GM21528 (cell line): ENCODE measurements at regions not wholly inside any gene's neighbourhood (a gene's known extent, or its start where the extent isn't known, plus 50 kb on each side); places are given as distances from the start of the nearest gene placed in this dataset.
A peak's percentile ranks its signal among the peaks of the same experiment; 100 is the strongest.

Experiments used
- ATAC-seq: cut with Tn5 transposase; IDR thresholded peaks from one replicate; pipeline ENCODE4 v1.9.1; 2021; ENCODE audit warnings: mild to moderate bottlenecking, moderate library complexity; ENCODE audit not compliant: unreplicated experiment, low FRiP score

DNA sequence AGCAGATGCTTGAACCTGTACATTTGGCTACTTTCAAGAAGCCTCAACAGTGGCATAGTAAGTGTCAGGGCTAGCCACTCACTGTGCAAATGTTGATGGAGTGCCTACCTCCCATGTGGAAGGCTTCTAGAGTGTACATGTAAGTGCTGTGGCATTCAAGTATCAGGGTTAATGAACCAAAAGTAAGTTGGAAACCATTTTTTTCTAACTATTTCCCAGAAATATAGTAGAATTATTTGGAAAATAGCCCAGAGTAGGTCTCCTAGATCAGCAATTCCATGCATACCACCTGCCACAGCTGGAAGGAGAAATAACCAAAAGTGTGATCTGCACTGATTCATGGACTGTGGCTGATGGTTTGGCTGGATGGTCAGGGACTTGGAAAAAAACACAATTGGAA lies 53.3 kb downstream of the FOXD1 start:
- ATAC-seq: no peak

DNA sequence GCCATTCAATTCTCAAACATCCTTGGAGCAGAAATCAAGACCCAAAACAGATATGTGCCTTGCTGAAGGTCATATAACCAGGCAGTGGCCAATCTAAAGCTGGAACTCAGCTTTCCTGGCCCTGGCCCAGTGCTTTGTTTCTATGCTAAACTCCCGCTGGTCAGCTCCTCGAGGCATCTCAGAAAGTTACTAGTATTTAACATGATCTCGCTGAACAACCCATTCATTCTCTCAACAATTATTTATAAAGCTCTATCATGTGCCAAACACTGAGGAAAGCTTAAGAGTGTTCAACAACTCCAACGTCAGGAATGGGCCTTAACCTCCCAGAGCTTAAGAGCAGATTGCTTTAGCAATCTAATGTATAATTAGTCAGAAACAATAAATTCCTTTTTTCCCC lies 54.0 kb downstream of the FOXD1 start:
- no peak for ATAC-seq

DNA sequence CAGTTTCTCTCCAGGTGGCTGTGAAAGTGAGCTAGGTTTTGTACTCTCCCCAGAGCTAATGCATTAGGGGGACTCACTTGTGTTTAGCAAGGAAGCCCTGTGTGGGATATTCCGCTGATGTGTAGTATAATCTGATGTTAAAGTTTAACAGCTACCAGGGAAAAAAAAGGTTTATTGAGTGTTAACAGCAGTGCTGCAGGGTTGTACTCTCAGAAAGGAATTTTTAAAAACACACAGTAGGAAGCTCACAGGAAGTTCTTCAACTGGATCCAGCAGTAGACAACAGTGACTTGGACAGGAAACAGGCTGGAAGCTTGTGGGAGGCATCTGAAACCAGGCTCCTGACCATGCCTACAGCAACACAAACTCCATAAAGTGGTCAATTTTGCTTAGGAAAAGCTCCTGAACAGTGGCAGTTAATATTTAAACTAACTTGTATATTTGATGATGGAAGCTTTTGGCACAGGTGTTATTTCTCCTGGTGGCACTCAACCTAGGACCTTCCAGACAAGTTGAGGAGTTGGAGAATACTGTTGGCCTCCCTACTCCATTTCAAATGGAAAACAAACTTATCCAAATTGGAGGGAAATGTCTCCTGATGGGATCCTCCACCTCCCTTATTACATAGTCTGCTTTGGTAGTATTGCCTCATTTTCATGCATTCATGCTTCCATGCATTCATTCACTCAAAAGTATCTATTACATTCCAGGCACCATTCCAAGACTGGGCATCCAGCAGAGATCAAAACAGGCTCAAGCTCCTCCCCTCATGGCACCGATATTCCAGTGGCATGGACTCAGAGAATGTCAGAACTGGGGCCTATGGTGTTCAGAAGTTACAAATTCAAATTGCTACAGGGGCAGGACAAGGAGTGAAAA lies 54.7 kb downstream of the FOXD1 start:
- ATAC-seq: no peak

DNA sequence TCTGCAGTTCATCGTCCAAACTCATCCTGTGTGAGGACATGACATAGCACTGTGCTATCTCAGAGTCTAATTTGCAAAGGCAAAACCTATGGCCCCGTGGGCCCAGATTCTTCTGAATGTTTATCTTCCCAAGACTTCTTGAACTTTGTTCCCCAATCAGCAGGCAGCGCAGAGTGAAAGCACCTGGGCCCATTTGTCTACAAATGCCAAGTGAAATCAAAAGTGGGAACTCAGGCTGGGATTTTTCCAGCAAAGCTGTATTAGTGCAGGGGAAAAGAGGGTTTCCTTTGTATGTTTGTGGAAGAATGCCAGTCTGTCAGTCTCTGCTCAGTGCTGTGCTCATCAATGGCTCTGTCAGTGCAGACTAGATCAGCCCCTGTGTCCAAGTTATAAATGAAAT lies 55.8 kb downstream of the FOXD1 start:
- no peak for ATAC-seq

DNA sequence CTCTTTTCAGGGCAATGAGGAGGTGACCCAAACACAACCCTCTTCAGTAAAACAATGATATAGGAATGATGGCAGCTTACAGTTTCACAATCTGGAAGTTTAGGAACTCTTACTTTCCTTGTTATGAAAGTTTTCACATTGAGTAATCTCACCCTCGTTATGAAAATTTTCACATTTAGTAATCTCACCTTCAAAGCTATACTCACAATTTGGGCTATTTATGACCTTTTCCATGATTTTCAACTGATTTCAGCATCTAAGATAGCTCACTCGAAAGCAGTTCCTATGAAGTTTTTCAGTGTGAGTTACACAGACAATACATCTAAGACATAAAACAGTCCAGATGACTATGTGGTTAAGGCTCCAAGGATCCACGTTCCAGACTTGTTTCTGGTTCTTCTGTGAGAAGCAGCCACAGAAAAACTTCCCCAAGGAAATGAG lies 57.1 kb downstream of the FOXD1 start:
- ATAC-seq: no peak

DNA sequence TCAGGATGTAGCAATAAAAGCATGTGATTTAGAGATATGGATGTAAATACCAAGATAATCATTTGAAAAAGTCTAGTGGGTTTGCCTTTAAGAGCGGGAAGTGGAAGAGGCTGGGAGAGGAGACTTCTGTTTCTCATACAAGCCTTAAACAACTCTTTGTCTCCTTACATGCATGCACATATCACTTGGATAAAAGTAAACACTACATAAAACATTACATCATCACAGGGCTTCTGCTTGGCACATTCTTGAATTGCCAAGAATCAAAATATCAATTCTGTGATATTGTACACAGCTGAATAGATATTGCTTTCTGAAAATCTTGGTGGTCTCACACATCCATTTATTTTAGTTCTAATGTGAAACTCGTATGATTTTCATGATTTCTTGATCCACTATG lies 57.6 kb downstream of the FOXD1 start:
- ATAC-seq: no peak

DNA sequence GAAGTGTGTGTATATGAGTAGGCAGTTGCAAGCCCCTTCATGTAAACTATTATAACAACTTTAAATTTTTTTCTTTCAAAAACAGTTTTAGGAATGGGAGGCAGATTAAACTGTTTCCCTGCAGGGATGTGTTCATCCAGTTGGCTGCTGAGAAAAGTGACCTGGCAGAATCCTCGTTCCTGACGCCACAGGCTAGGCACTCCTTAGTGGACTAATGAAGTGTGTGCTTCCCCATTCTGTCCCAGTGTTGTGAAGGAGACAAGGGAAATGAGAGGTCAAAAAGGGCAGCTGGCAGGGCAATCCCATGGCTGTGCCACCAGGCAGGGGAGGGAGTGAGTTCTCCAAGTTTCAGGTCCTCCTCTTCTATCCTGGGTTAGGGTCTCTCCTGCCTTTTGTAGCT lies 59.8 kb downstream of the FOXD1 start:
- no peak for ATAC-seq

DNA sequence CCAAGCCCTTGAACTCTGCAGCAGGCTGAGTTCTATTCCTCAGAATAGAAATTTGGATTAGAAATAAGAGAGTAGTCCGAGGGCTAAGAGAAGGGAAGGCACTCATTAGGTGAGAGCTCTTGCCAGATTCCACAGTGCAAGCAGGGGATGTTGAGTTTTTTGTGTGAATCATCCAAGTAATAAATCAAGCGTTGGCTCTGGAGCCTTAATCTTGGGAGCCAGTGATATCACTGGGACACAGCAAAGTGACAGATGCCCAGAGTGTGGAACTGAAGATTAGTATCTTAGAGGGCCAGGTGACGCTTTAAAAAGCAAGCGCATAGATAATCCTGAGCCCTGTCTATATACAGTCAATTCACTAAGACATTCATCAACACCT lies 60.3 kb downstream of the FOXD1 start:
- no peak for ATAC-seq

DNA sequence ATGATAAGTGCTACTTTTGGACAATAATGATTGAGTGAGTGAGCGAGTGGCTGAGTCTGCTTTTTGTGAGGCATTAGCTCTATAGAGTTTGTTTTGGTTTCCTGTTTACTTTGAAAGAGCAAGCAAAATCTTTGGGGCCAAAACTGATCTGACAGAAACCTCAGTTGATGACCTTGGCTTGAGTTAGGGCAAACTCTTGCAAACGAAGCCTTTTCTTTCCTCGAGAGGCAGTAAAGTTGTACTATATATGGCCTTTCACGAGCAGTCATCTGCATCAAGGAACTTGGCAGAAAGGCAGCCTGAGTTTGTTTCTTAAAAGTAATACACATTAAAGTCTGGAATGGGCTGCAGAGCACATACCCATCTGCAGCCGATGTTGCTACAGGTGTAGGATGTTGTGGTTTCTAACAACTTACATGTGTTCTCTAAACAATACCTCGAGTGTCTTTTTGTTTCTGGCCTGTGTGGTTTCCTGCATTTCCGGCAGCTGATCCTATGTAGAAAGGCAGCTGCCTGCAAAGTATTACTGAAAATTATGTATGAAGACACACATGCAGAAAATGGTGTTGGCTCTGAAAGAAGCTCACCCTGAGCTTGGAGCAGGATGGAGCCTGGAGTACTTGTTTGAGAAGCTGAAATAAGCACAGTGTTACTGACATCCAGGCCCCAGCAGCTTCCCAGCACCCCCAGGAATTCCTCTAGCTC lies 60.8 kb downstream of the FOXD1 start:
- peak; percentile 96 for ATAC-seq

DNA sequence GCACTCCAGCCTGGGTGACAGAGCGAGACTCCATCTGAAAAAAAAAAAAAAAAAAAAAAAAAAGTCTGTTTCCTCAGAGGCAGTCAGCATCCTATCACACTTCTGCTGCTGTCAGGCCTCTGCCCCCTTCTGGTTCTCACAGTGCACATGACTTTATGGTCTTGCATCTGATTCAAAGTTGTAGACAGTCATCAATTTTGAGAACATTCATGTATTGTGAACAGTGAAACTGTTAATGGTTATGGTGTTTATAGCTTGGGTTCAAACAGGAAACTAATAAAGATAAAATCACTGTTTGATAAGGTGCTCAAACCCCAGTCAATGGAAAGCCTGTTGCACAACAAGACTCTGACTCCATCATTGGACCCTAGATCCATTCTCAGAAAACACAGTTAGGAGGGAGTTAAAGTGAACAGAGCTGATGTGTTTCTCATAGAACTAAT lies 61.4 kb downstream of the FOXD1 start:
- ATAC-seq: no peak

DNA sequence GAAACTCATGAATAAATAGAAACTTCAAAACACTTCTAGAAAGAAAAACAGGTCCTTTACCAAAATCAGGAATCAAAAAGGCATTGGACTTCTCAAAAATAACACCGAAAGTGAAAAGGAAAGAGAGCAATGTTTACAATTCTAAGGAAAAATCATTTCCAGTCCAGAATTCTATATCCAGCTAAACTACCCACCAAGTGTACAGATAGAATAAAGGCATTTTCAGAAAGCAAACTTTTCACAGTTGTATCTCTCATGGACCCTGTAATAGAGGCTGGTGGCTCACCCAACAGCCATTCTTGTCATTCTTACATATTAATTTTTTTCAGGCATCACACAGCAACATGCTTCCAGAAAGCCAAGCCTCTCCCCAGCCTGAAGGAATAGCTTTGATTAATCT lies 63.7 kb downstream of the FOXD1 start:
- ATAC-seq: no peak

DNA sequence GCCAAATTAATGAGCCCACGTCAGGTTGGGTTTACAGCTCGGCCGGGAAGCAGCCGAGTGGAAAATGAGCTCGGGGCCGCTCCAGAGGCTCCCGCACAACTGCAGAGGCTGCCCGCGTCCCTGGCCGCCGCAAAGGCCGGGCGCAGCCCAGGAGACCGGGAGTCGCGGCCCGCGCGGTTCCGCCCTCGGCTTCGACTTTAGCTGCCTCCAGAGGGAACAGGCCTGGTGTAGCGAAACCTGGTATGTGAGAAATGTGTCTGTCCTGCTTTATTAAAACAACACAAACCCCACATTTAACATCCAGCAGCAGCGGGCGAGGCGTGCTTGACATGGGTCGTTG lies 66.2 kb downstream of the FOXD1 start:
- no peak for ATAC-seq

DNA sequence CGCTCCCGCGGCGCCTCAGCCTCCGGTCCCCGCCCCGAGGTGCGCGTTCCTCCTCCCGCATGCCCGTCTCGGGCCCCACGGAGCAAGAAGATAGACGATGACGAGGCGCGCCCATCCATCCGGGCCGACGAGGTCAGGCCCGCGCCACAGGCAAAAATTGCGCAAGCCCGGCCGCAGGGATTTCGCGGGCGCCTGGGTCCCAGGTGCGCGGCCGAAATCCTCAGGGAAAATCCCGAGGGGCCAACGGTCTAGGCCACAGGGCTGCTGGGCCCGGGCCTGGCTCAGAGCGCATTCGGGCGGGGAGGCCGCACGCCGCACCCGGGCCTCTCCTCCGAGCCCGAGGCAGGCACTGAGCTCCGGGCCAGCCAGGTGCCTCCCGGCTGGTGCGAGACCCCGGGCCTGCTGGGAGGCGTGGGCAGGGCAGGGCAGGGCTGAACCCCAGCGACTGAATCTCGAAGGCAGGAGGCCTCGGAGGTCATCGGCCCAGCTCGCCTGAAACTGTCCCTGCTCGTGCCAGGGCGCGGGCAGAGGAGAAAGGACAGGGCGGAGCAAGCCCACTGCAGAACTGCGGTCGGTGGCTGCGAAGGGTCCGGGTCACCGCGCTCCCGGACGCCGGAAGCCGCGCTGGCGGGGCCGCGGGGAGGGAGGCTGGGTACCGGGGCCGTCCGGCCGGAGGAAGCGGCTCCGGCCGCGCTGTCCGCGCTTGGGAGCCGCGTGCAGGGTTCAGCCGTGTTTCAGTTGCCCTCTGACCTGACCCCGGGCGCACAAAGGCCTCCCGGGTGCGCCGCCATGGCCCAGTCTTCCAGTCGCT lies 66.8 kb downstream of the FOXD1 start:
- ATAC-seq: no peak

DNA sequence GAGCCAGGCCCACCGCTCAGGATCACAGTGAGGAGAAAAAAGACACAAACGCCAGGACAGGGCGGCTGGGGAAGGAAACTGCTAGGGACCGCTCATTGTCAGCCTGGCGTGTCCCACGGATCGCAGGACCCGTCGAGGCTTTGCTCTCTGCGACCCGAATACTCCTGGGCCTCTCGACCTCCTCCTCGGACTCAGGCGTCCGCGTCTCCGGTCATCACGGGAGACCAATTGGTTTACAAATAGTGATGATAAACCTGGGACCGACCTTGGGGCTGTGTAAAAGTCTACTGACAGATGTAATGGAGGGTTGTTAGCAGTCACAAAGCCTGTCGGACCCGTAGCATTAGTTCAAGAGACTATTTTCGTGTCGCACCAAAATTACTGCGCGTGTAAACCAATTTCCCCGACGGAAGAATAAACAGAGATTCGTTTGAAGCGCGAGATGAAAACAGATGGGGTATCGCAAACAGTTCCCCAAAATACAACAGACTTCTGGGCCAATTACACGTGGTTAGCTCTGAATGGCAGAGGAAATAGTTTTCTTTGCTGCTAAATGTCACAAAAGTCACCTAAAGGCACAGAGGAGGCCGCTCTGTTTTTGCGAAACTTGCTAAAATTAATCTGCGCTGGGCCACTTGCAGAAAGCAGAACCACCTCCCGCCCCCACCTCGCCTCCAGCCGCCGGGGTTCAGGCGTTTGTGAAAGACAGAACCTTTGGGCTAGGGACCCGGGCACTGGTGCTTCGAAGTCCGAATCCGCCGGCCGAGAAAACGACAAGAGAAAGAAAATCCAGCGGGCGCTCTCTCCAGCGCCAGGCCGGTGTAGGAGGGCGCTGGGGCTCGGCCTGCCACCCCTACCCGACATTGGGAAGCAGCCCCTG lies 67.6 kb downstream of the FOXD1 start:
- no peak for ATAC-seq

DNA sequence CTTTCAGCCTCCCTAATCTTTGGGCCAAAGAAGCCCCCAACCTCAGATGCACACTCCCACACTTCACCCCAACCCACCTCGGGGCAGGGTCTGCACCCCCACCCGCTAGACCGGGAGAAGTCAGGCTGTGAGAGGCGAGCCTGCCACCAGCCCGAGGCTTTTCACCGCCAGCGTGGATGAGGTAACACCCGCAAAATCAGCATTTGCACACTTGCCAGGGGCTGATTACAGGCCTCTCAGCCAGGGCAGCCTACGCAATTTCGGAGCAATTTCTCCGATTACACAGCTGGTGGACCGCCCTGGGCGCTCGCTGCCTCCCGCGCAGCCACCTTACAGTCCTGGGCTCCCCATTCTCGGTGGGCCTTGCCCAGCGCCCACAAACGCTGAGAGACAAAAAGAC lies 68.5 kb downstream of the FOXD1 start:
- no peak for ATAC-seq

DNA sequence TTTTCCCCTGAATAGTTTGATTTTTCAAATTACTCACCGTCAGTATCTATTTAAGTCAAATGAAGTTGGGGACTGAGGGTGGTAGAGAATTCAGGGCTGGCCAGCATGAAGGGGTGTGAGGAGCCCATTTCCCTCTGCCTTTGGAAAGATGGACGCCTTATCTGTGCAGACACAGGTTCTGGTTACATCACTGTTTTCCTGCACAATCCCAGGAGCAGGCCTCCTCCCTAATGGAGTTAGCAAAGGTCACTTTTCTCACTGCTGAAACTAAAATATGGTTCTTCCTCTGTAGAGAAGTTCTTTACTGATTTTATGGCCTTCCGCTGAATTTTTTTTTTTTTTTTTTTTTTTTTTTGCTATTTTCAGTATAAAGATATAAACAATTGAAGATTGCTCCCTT lies 69.1 kb downstream of the FOXD1 start:
- ATAC-seq: no peak

DNA sequence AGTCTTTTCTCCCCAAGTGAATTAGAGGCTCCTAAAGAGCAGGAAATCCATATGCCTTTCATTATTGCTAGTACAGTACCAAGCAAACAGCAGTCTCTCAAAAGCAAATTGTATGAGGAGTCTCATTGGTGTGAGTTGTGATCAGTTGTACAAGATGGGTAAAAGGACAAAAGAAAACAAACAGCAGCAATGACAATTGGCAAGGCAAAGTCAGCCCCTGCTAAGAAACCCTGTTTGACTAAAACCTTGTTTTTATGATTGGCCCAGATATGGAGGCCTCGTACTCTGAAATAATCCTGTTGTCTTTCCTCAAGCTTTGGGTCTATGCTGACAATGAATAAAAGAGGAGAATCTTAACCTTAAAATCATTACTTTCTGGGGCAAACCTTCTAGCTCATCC lies 69.8 kb downstream of the FOXD1 start:
- no peak for ATAC-seq

DNA sequence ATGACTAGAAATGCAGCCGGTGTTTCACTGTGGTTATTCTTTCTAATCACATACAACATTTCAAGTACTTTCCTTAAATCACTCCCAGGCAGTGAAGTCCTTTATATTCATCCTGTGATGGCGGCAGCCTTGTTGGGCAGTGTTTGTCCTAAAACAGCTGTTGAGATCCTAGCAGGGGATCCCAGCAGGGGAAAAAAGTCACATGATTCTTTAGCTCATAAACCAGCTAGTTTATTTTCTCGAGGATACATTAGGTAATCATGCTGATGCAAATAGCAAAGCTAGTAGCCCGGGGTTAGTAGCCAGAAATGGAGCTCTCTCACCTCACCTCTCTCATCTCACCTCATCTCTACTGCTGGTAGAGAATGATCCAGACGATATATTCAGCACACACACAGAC lies 70.5 kb downstream of the FOXD1 start:
- ATAC-seq: no peak

DNA sequence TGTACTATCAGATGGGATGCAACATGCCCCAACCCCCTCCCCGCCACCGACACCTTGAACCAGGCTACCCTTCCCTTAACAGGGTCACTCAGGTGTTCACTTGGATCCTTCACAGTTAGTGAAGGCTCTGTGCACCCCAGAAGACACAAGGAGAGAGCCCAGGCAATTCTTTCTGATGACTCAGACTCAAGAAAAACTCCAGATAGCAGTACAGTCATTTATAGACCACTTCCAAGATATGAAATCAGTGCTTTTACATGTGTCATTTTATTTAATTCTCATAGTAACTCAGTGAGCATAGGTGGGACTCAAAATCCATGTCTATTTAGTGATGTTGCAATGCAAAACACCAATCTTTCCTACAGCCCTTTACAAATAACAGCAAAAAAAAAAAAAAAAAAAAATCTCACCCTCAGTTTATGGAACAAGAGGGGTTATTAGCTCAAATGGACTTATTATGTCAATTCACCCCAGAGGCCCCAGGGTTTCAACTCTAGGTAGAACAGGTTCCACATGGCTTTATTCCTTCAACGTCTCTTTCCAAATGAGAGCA lies 71.9 kb downstream of the FOXD1 start:
- ATAC-seq: no peak

DNA sequence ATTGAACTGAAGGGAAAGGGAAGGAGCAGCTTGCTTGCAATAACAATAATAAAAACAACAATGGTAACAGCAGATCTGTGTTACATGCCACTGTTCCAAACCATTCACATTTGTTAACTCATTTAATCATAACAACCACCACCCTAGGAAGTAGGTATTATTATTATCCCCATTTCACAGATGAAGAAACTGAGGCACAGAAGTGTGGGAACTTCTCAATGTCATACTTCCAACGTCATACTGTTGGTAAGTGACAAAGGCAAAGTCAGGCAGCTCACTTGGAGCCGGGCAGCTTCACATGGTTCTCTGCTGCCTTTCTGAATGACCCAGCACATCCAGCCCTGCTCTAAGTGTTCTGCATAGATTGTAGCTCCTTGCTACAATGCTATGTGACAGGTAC lies 72.6 kb downstream of the FOXD1 start:
- ATAC-seq: no peak
